ENCODE measurements at regions not wholly inside any gene's neighbourhood (a gene's known extent, or its start where the extent isn't known, plus 50 kb on each side); places are given as distances from the start of the nearest gene placed in this dataset.

- TF ChIP-seq POLR2A (IDR thresholded peaks at IDR 0.05) (no peak), CTCF (IDR thresholded peaks at IDR 0.05) (no peak)
Observed at GRCh38 chr9:79912318-79913070, 340.7 kb downstream of the TLE4 start.

Measured in transverse colon (tissue), 3 donors.